Stimulated activated CD4-positive, alpha-beta T cell treated with anti-CD3 and anti-CD28 coated beads, Interleukin-2, amount 100 ng/mL, for 48 hours (primary cell): ENCODE measurements at regions not wholly inside any gene's neighbourhood (a gene's known extent, or its start where the extent isn't known, plus 50 kb on each side); places are given as distances from the start of the nearest gene placed in this dataset.

ENCODE experiments used
- DNase-seq, 2 donors: peaks; one replicate each; pipeline ENCODE4 v3.0.0-alpha.2; 2020

GRCh38 chr14:104359301-104359968 is 220.1 kb upstream of the C14orf180 start:
- no peak for DNase-seq

GRCh38 chr14:104359969-104360442 is 219.6 kb upstream of the C14orf180 start:
- no peak for DNase-seq

- DNase-seq, result no peak
Measured at GRCh38 chr14:104360501-104360900, 219.1 kb upstream of the C14orf180 start.

GRCh38 chr14:104361101-104361591 is 218.4 kb upstream of the C14orf180 start:
- DNase-seq, result no peak

GRCh38 chr14:104361921-104362681 is 217.5 kb upstream of the C14orf180 start:
- DNase-seq, result no peak

GRCh38 chr14:104362761-104363605 is 216.6 kb upstream of the C14orf180 start:
- DNase-seq, result no peak

- DNase-seq, result no peak
Measured at GRCh38 chr14:104363891-104364760, 215.4 kb upstream of the C14orf180 start.

GRCh38 chr14:104364830-104365229 is 214.7 kb upstream of the C14orf180 start:
- no peak for DNase-seq

GRCh38 chr14:104366931-104367865 is 212.4 kb upstream of the C14orf180 start:
- DNase-seq, result no peak

GRCh38 chr14:104367866-104368750 is 211.5 kb upstream of the C14orf180 start:
- DNase-seq, result no peak

GRCh38 chr14:104368751-104369100 is 210.8 kb upstream of the C14orf180 start:
- DNase-seq, result no peak

- DNase-seq, result no peak
Measured at GRCh38 chr14:104369208-104369607, 210.4 kb upstream of the C14orf180 start.

- no peak for DNase-seq
Measured at GRCh38 chr14:104370256-104370870, 209.2 kb upstream of the C14orf180 start.

GRCh38 chr14:104371031-104371430 is 208.5 kb upstream of the C14orf180 start:
- DNase-seq, result no peak

- no peak for DNase-seq
Measured at GRCh38 chr14:104371917-104372316, 207.6 kb upstream of the C14orf180 start.

- DNase-seq, result no peak
Measured at GRCh38 chr14:104372390-104373054, 207.0 kb upstream of the C14orf180 start.

GRCh38 chr14:104373055-104373854 is 206.3 kb upstream of the C14orf180 start:
- DNase-seq, result no peak
